Vagina (tissue), 2 donors: ENCODE measurements at regions not wholly inside any gene's neighbourhood (a gene's known extent, or its start where the extent isn't known, plus 50 kb on each side); places are given as distances from the start of the nearest gene placed in this dataset.

Experiments
- CTCF ChIP-seq, 3 experiments: fragments of 450-650 bp in 2 of 3; fragments of 200-600 bp in 1 of 3; sonication (generic) in 1 of 3; IDR thresholded peaks; one replicate each; pipeline ENCODE4 v1.5.1; 2017 to 2019; ENCODE audit warnings: antibody characterized with exemption in 3 of 3, mild to moderate bottlenecking in 2 of 3, moderate library complexity in 2 of 3
- POLR2A ChIP-seq, 2 donors: fragments of 450-650 bp; IDR thresholded peaks; one replicate each; pipeline ENCODE4 v1.6.1; 2017; ENCODE audit warnings: antibody characterized with exemption in 2 of 2, mild to moderate bottlenecking in 2 of 2, moderate library complexity in 2 of 2

GRCh38 chr12:83850531-83850930 is 1062.1 kb downstream of the SLC6A15 start:
- TF ChIP-seq CTCF (IDR thresholded peaks at IDR 0.05) = no peak
- no peak for TF ChIP-seq POLR2A (IDR thresholded peaks at IDR 0.05)
